SK-N-DZ (cell line): ENCODE measurements at regions not wholly inside any gene's neighbourhood (a gene's known extent, or its start where the extent isn't known, plus 50 kb on each side); places are given as distances from the start of the nearest gene placed in this dataset.
"Not testable (repeated sequence)": the region's sequence is repeated elsewhere in the genome, so short reads cannot be mapped to it uniquely, and the experiment has no call there.

Source experiments
- DNase-seq: peaks from one replicate; pipeline ENCODE4 v3.0.0-alpha.2; 2015; ENCODE audit warnings: low spot score

DNA sequence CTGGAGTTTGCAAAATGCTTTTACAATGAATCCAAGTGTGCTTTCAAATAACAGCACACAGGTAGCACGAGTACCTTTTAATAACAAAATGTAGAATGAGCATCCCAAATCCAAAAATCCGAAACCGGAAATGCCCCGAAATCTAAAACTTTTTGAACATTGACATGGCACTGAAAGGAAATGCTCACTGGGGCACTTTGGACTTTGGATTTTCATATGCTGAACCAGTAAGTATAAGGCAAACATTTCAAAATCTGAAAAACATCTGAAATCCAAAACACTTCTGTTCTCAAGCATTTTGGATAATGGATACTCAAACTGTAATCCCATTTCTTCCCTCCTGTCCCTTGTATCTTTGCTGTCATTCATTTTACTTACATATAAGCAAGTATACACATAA is 50.1 kb downstream of the GCNT4 start:
- DNase-seq, result no peak

- DNase-seq, result no peak
Observed at GRCh38 chr5:74995926-74996325, 56.4 kb downstream of the GCNT4 start.

- DNase-seq, result no peak
Observed at GRCh38 chr5:74994826-74995225, 57.5 kb downstream of the GCNT4 start.

GRCh38 chr5:74993743-74994142 is 58.6 kb downstream of the GCNT4 start:
- DNase-seq, result no peak

DNA sequence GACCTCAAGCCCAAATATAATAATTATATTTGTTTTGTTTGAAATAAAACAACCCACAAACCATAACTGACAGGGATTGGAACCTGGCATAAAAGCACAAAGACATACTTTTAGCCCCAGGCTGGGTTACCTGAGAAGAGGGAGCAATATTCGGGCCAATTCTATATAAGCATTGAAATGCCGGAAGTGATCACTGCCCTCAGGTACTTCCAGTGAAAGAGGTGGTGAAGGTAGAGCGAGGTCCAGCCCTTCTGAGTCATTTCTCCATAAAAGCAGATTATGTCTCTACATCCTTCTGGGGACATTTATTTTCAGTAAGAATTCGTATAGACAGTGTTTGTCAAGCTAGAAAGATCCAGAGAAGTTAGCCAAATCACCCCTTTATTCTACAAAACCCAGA is 59.6 kb downstream of the GCNT4 start:
- no peak for DNase-seq

DNA sequence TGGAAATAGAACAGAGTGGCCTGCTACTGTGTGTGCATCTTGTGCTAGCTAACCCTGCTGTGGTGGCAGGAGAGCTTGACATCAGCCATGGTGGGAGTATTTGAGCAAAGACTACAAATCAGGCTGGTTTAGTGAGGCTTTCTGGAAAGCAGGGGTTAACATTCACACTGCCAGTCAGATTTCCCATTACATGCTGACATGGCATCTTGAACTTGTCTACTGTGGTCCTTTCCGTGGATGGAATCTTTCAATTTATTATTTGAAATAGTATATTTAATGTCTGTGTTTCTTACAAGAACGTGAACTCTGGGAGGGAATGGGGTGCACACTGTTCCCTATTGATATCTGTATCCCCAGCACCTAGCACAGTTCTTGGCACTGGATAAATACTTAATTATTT is 60.8 kb downstream of the GCNT4 start:
- DNase-seq, result no peak

DNA sequence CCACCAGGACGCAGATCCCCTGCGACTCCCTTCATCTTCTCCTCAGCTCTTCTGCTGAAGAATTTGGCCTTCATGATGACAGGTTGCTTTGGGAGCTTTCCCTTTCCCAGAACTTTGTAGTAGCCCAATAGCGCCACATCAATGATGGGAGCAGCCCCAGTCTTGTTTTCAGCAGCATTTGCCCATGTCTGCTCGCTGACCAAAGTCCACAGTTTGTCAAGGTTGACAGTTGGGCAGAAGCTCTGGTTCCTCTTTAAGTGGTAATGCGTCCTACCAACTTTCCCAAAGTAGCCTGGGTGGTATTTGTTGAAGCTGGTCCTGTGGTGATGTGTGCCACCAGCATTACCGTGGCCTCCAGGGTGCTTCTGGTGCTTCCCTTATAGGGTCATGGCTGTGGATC is 62.2 kb downstream of the GCNT4 start:
- DNase-seq, result no peak

- no peak for DNase-seq
Observed at GRCh38 chr5:74988273-74988983, 63.9 kb downstream of the GCNT4 start.

DNA sequence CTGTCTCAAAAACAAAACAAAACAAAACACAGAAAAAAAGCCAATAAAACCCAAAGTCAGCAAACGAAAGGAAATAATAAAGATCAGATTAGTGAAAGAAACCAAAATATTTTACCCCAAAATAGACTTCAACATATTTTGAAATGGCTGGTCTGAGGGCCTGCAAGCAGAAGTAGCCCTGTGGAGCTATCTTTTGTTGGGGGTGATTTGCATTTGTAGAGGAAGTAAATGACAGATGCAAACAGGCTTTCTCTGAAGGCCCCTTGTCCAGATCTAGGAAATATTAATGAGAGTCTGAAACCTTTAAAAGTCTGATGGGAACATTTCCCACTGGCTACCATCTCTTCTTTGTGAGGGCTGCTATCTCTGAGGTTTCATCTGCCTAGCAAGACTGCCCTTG is 74.0 kb downstream of the GCNT4 start:
- DNase-seq, result no peak

DNA sequence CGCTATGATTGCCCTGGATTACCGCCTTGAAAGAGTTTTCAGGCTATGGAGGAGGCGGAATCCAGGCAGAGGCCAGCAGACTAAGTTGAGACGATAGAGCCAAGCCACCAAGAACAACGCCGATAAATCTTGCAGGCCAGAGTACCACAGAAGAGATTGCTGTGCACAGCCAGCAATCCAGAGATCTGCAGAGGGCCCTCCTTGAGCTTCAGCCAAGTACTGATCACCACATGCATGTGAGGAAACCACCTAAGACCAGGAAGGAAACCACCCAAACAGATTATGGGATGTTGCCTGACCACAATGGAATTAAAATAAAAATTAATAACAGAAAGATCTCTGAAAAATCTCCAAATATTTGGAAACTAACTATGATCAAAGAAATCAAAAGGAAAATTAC is 74.9 kb downstream of the GCNT4 start:
- no peak for DNase-seq

DNA sequence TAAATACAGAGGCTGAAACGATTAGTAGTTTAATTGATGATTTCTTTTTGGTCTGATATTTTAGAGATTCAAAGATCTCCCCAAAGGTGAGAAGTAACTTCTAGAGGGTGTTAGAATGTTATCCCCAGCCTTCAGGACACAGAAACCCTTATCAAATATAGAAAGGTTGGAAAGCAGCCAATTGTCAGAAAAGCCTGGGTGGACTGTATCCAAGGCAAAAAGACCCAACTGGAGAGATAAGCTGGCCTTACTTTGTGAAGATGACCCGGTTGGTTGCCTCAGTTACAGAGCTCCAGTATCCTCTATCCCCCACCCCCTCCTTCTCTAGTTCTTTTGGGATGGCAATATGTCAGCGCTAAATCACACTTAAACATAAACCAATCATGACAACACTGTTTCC is 75.7 kb downstream of the GCNT4 start:
- DNase-seq, result no peak

GRCh38 chr5:74975582-74975981 is 76.8 kb downstream of the GCNT4 start:
- no peak for DNase-seq

DNA sequence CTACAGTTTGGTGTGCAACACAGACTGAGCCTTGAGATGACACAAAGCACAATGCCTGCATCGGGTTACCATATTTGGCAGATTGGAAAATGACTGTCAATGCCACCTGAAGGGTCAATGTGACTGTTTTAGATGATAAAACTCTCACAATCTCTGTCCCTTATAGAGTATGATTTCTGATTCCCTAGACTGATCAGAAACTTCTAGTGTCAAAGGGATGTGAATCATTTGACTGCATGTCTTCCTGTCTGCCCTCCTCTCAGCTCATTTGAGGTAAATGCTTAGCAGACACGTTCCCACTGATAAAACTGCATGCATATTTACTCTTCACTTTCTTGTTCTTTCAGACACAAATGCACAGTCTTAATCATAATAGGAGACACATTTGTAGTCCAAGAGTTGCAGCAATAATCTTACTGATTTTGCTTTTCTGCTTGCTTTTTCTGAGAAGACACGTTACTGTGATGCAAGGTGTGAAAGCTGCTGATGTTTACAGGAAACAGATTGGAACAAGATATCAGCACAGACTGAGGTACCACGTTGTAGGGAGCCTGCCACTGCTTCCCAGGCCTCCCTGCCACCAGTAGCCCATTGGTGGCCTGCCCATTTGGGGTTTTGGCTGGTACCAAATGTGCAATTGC is 77.8 kb downstream of the GCNT4 start:
- no peak for DNase-seq

GRCh38 chr5:74973694-74974093 is 78.7 kb downstream of the GCNT4 start:
- no peak for DNase-seq

GRCh38 chr5:74971947-74972460 is 80.4 kb downstream of the GCNT4 start:
- no peak for DNase-seq

GRCh38 chr5:74970891-74971290 is 81.5 kb downstream of the GCNT4 start:
- not testable (repeated sequence) for DNase-seq

GRCh38 chr5:74969726-74970125 is 82.6 kb downstream of the GCNT4 start:
- DNase-seq, result no peak

GRCh38 chr5:74966141-74967026 is 86.0 kb downstream of the GCNT4 start:
- DNase-seq, result no peak

GRCh38 chr5:74963407-74963806 is 89.0 kb downstream of the GCNT4 start:
- no peak for DNase-seq

GRCh38 chr5:74957906-74958305 is 91.7 kb upstream of the FAM169A start:
- no peak for DNase-seq

DNA sequence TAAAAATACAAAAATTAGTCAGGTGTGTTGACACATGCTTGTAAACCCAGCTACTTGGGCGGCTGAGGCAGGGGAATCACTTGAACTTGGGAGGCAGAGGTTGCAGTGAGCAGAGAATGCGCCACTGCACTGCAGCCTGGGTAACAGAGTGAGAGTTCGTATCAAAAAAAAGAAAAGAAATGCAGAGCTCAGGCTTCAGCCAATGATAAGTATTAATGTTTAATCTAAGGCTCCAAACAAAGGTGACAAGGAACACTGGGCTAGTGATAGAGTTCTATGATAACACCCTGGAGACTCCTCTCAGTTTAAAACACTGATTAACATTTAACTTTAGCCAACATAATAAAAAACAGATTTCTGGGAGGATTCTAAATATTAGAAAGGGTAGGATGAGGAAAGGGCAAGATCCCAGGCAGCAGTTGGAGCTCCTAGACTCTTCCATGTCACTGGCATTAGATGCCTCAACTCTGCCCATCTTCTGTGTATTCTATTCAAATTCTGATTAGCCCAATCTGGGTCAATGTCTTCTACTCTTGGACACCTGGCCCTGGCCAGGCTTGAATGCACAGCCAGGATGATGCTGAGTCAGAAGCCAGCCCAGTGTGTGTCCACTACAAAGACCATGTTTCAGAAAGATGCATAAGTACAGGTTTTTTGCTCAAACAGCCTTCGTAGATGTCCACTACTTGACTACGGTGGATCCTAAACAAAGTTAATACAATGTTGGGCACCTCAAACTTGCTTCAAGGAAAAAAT is 91.0 kb upstream of the FAM169A start:
- DNase-seq, result no peak

- no peak for DNase-seq
Observed at GRCh38 chr5:74956278-74956677, 90.1 kb upstream of the FAM169A start.
